SK-N-SH treated with all-trans-retinoic acid at 6 μM for 48 hours (cell line): ENCODE measurements at regions not wholly inside any gene's neighbourhood (a gene's known extent, or its start where the extent isn't known, plus 50 kb on each side); places are given as distances from the start of the nearest gene placed in this dataset.

Experiments used
- ATAC-seq: fragments of 200-7000 bp; cut with Tn5 transposase; 3 replicates; pipeline ENCODE4 v1.9.1; 2020; ENCODE audit warnings: mild to moderate bottlenecking, moderate library complexity
- ARNTL ChIP-seq: fragments of 450-650 bp; formaldehyde crosslinking; IDR thresholded peaks from 2 replicates; pipeline ENCODE4 v1.5.0; 2020; ENCODE audit warnings: low read depth, mild to moderate bottlenecking, moderate library complexity, borderline replicate concordance
- BACH2 ChIP-seq: fragments of 250-450 bp; sonication (Bioruptor Pico); IDR thresholded peaks from 2 replicates; pipeline ENCODE4 v1.9.0; 2021; ENCODE audit warnings: mild to moderate bottlenecking, borderline replicate concordance
- CREB5 ChIP-seq: fragments of 250-450 bp; sonication (Bioruptor Pico); IDR thresholded peaks from 2 replicates; pipeline ENCODE4 v1.5.1; 2020; ENCODE audit warnings: low read depth, mild to moderate bottlenecking, moderate library complexity
- CSDC2 ChIP-seq: fragments of 250-450 bp; sonication (Bioruptor Pico); IDR thresholded peaks from 2 replicates; pipeline ENCODE4 v1.5.0; 2020; ENCODE audit warnings: mild to moderate bottlenecking, moderate library complexity
- CSRNP3 ChIP-seq: fragments of 250-450 bp; sonication (Bioruptor Pico); IDR thresholded peaks from 2 replicates; pipeline ENCODE4 v1.5.1; 2021; ENCODE audit warnings: mild to moderate bottlenecking, moderate library complexity
- ESRRG ChIP-seq: fragments of 250-450 bp; sonication (Bioruptor Pico); IDR thresholded peaks from 2 replicates; pipeline ENCODE4 v1.6.1; 2021; ENCODE audit warnings: mild to moderate bottlenecking
- GLIS3 ChIP-seq: fragments of 250-450 bp; sonication (Bioruptor Pico); IDR thresholded peaks from 2 replicates; pipeline ENCODE4 v1.5.0; 2020; ENCODE audit warnings: mild to moderate bottlenecking, moderate library complexity
- ISL1 ChIP-seq: fragments of 250-450 bp; sonication (Bioruptor Pico); IDR thresholded peaks from 2 replicates; pipeline ENCODE4 v2.1.2; 2022; ENCODE audit warnings: mild to moderate bottlenecking, moderate library complexity
- OSR1 ChIP-seq: fragments of 250-450 bp; sonication (Bioruptor Pico); IDR thresholded peaks from 2 replicates; pipeline ENCODE4 v1.8.0; 2022; ENCODE audit warnings: moderate library complexity, mild to moderate bottlenecking, inconsistent platforms
- PATZ1 ChIP-seq: fragments of 250-450 bp; sonication (Bioruptor Pico); IDR thresholded peaks from 2 replicates; pipeline ENCODE4 v1.8.0; 2020; ENCODE audit warnings: mild to moderate bottlenecking, moderate library complexity, borderline replicate concordance
- POU6F1 ChIP-seq: fragments of 250-450 bp; sonication (Bioruptor Pico); IDR thresholded peaks from 2 replicates; pipeline ENCODE4 v1.8.0; 2021; ENCODE audit warnings: low read depth, mild to moderate bottlenecking, moderate library complexity, borderline replicate concordance
- PPARA ChIP-seq: fragments of 250-450 bp; sonication (Bioruptor Pico); IDR thresholded peaks from 2 replicates; pipeline ENCODE4 v1.5.0; 2020; ENCODE audit warnings: mild to moderate bottlenecking, borderline replicate concordance
- RARB ChIP-seq: fragments of 250-450 bp; sonication (Bioruptor Pico); IDR thresholded peaks from 2 replicates; pipeline ENCODE4 v1.8.0; 2021; ENCODE audit warnings: mild to moderate bottlenecking, moderate library complexity
- TCF4 ChIP-seq: fragments of 250-450 bp; sonication (Bioruptor Pico); IDR thresholded peaks from 2 replicates; pipeline ENCODE4 v1.8.0; 2021; ENCODE audit warnings: mild to moderate bottlenecking, moderate library complexity, borderline replicate concordance
- TOX ChIP-seq: fragments of 250-450 bp; sonication (Bioruptor Pico); IDR thresholded peaks from 2 replicates; pipeline ENCODE4 v1.8.0; 2021; ENCODE audit warnings: mild to moderate bottlenecking, moderate library complexity, borderline replicate concordance
- TSHZ2 ChIP-seq: fragments of 250-450 bp; sonication (Bioruptor Pico); IDR thresholded peaks from 2 replicates; pipeline ENCODE4 v1.5.0; 2020; ENCODE audit warnings: mild to moderate bottlenecking, moderate library complexity
- ZC3H10 ChIP-seq: fragments of 250-450 bp; sonication (Bioruptor Pico); IDR thresholded peaks from 2 replicates; pipeline ENCODE4 v1.5.1; 2021; ENCODE audit warnings: mild to moderate bottlenecking, moderate library complexity
- ZFP3 ChIP-seq: fragments of 250-450 bp; sonication (Bioruptor Pico); IDR thresholded peaks from 2 replicates; pipeline ENCODE4 v1.5.0; 2020; ENCODE audit warnings: mild to moderate bottlenecking, moderate library complexity
- ZFP30 ChIP-seq: fragments of 450-650 bp; formaldehyde crosslinking; IDR thresholded peaks from 2 replicates; pipeline ENCODE4 v1.5.0; 2022; ENCODE audit warnings: mild to moderate bottlenecking, moderate library complexity
- ZNF565 ChIP-seq: fragments of 450-650 bp; formaldehyde crosslinking; conservative IDR thresholded peaks from 2 replicates; pipeline ENCODE4 v1.5.0; 2020; ENCODE audit warnings: low read depth, mild to moderate bottlenecking, moderate library complexity
- ZNF70 ChIP-seq: fragments of 450-650 bp; formaldehyde crosslinking; IDR thresholded peaks from 2 replicates; pipeline ENCODE4 v1.5.0; 2020; ENCODE audit warnings: mild to moderate bottlenecking, moderate library complexity
- ZNF8 ChIP-seq: fragments of 450-650 bp; formaldehyde crosslinking; IDR thresholded peaks from 2 replicates; pipeline ENCODE4 v1.5.0; 2020; ENCODE audit warnings: mild to moderate bottlenecking, moderate library complexity

- no peak for ATAC-seq
- no peak for TF ChIP-seq CSDC2 (CRISPR knock-in tag)
- TF ChIP-seq TOX (CRISPR knock-in tag), result no peak
- TF ChIP-seq ISL1, result no peak
- no peak for TF ChIP-seq ZNF8 (CRISPR knock-in tag)
- TF ChIP-seq ZNF70, result no peak
- no peak for TF ChIP-seq POU6F1 (CRISPR knock-in tag)
- TF ChIP-seq ZFP30 (CRISPR knock-in tag), result no peak
- TF ChIP-seq CSRNP3 (CRISPR knock-in tag), result no peak
- TF ChIP-seq BACH2, result no peak
- no peak for TF ChIP-seq GLIS3 (CRISPR knock-in tag)
- no peak for TF ChIP-seq OSR1 (CRISPR knock-in tag)
- no peak for TF ChIP-seq ZNF565 (CRISPR knock-in tag)
- no peak for TF ChIP-seq CREB5 (CRISPR knock-in tag)
- TF ChIP-seq ZFP3 (CRISPR knock-in tag), result no peak
- no peak for TF ChIP-seq RARB
- TF ChIP-seq ZC3H10 (CRISPR knock-in tag), result no peak
- TF ChIP-seq TSHZ2 (CRISPR knock-in tag), result no peak
- TF ChIP-seq ESRRG (CRISPR knock-in tag), result no peak
Observed at GRCh38 chr5:173830421-173830820, 57.7 kb upstream of the CPEB4 start.

GRCh38 chr5:173831196-173831914 is 56.8 kb upstream of the CPEB4 start:
- no peak for ATAC-seq
- TF ChIP-seq PATZ1 (CRISPR knock-in tag) (no peak), ARNTL (CRISPR knock-in tag) (no peak), ZNF70 (no peak), TOX (CRISPR knock-in tag) (no peak), TCF4 (no peak), ZNF8 (CRISPR knock-in tag) (no peak)

- no peak for ATAC-seq
- TF ChIP-seq PPARA, result no peak
- no peak for TF ChIP-seq CREB5 (CRISPR knock-in tag)
- no peak for TF ChIP-seq TSHZ2 (CRISPR knock-in tag)
- no peak for TF ChIP-seq TOX (CRISPR knock-in tag)
- TF ChIP-seq PATZ1 (CRISPR knock-in tag), result no peak
- TF ChIP-seq ZFP3 (CRISPR knock-in tag), result no peak
- no peak for TF ChIP-seq ZC3H10 (CRISPR knock-in tag)
- TF ChIP-seq ZNF565 (CRISPR knock-in tag), result no peak
- TF ChIP-seq ZNF8 (CRISPR knock-in tag), result no peak
- TF ChIP-seq BACH2, result no peak
- TF ChIP-seq ESRRG (CRISPR knock-in tag), result no peak
Observed at GRCh38 chr5:173832386-173832785, 55.8 kb upstream of the CPEB4 start.
